ENCODE measurements at regions not wholly inside any gene's neighbourhood (a gene's known extent, or its start where the extent isn't known, plus 50 kb on each side); places are given as distances from the start of the nearest gene placed in this dataset.

GRCh38 chr2:198471291-198471690 is 666.9 kb downstream of the PLCL1 start:
- no peaks in the 10 kb centered on the region for H3K27me3 ChIP-seq (ENCODE audit: control insufficient read depth, insufficient read depth, low read length)
- H3K36me3 ChIP-seq (ENCODE audit: control insufficient read depth, insufficient read depth, low read length) = no peaks in the 10 kb centered on the region
- TF ChIP-seq CTCF (IDR thresholded peaks at IDR 0.05; ENCODE audit: insufficient read depth, low read length, poor library complexity, severe bottlenecking) = peak; percentile 41
- no peak overlapping the region for H3K4me3 ChIP-seq (ENCODE audit: low read depth, low read length)
- DNase-seq (ENCODE audit: low read depth) = no peak

- Histone ChIP-seq H3K36me3 (ENCODE audit: control insufficient read depth, insufficient read depth, low read length) (no peaks in the 10 kb centered on the region), H3K4me3 (ENCODE audit: low read depth, low read length) (no peak overlapping the region), H3K27me3 (ENCODE audit: control insufficient read depth, insufficient read depth, low read length) (no peaks in the 10 kb centered on the region)
- no peak for DNase-seq (ENCODE audit: low read depth)
- TF ChIP-seq CTCF (IDR thresholded peaks at IDR 0.05; ENCODE audit: insufficient read depth, low read length, poor library complexity, severe bottlenecking) = no peak
Observed at GRCh38 chr2:198468136-198468535, 663.7 kb downstream of the PLCL1 start.

- no peak overlapping the region for H3K4me3 ChIP-seq (ENCODE audit: low read depth, low read length)
- H3K36me3 ChIP-seq (ENCODE audit: control insufficient read depth, insufficient read depth, low read length) = no peaks in the 10 kb centered on the region
- TF ChIP-seq CTCF (IDR thresholded peaks at IDR 0.05; ENCODE audit: insufficient read depth, low read length, poor library complexity, severe bottlenecking) = no peak
- DNase-seq (ENCODE audit: low read depth) = no peak
- H3K27me3 ChIP-seq (ENCODE audit: control insufficient read depth, insufficient read depth, low read length) = no peaks in the 10 kb centered on the region
Observed at GRCh38 chr2:198465970-198466369, 661.6 kb downstream of the PLCL1 start.

- Histone ChIP-seq H3K36me3 (ENCODE audit: control insufficient read depth, insufficient read depth, low read length) (no peaks in the 10 kb centered on the region), H3K27me3 (ENCODE audit: control insufficient read depth, insufficient read depth, low read length) (no peaks in the 10 kb centered on the region), H3K4me3 (ENCODE audit: low read depth, low read length) (no peak overlapping the region)
- no peak for TF ChIP-seq CTCF (IDR thresholded peaks at IDR 0.05; ENCODE audit: insufficient read depth, low read length, poor library complexity, severe bottlenecking)
- DNase-seq (ENCODE audit: low read depth) = no peak
Observed at GRCh38 chr2:198456418-198456817, 652.0 kb downstream of the PLCL1 start.

GRCh38 chr2:198453866-198454265 is 649.5 kb downstream of the PLCL1 start:
- Histone ChIP-seq H3K36me3 (ENCODE audit: control insufficient read depth, insufficient read depth, low read length) (no peaks in the 10 kb centered on the region), H3K27me3 (ENCODE audit: control insufficient read depth, insufficient read depth, low read length) (no peaks in the 10 kb centered on the region), H3K4me3 (ENCODE audit: low read depth, low read length) (no peak overlapping the region)
- DNase-seq (ENCODE audit: low read depth) = no peak
- no peak for TF ChIP-seq CTCF (IDR thresholded peaks at IDR 0.05; ENCODE audit: insufficient read depth, low read length, poor library complexity, severe bottlenecking)

- H3K4me3 ChIP-seq (ENCODE audit: low read depth, low read length) = no peak overlapping the region
- no peak for DNase-seq (ENCODE audit: low read depth)
- TF ChIP-seq CTCF (IDR thresholded peaks at IDR 0.05; ENCODE audit: insufficient read depth, low read length, poor library complexity, severe bottlenecking) = no peak
Observed at GRCh38 chr2:198452327-198452726, 647.9 kb downstream of the PLCL1 start.

More at GRCh38 chr2:198452327-198452726, 647.9 kb downstream of the PLCL1 start:
- Histone ChIP-seq H3K36me3 (ENCODE audit: control insufficient read depth, insufficient read depth, low read length) (no peaks in the 10 kb centered on the region), H3K27me3 (ENCODE audit: control insufficient read depth, insufficient read depth, low read length) (no peaks in the 10 kb centered on the region)
